B cell (primary cell): ENCODE measurements at regions not wholly inside any gene's neighbourhood (a gene's known extent, or its start where the extent isn't known, plus 50 kb on each side); places are given as distances from the start of the nearest gene placed in this dataset.

Experiments used
- EZH2 ChIP-seq: IDR thresholded peaks from 2 replicates; pipeline ENCODE4 v1.6.1; 2012; ENCODE audit warnings: borderline replicate concordance, low read depth, mild to moderate bottlenecking, moderate library complexity, low read length; ENCODE audit not compliant: insufficient read depth, poor library complexity, severe bottlenecking
- TF ChIP-seq, protein P1 (sequence below): fragments of 200-600 bp; IDR thresholded peaks from one replicate; pipeline ENCODE4 v1.8.0; 2022; ENCODE audit warnings: antibody characterized with exemption, mild to moderate bottlenecking

- TF ChIP-seq, protein P1, sequence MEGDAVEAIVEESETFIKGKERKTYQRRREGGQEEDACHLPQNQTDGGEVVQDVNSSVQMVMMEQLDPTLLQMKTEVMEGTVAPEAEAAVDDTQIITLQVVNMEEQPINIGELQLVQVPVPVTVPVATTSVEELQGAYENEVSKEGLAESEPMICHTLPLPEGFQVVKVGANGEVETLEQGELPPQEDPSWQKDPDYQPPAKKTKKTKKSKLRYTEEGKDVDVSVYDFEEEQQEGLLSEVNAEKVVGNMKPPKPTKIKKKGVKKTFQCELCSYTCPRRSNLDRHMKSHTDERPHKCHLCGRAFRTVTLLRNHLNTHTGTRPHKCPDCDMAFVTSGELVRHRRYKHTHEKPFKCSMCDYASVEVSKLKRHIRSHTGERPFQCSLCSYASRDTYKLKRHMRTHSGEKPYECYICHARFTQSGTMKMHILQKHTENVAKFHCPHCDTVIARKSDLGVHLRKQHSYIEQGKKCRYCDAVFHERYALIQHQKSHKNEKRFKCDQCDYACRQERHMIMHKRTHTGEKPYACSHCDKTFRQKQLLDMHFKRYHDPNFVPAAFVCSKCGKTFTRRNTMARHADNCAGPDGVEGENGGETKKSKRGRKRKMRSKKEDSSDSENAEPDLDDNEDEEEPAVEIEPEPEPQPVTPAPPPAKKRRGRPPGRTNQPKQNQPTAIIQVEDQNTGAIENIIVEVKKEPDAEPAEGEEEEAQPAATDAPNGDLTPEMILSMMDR: no peak
- no peak for TF ChIP-seq EZH2
These were observed 283.2 kb upstream of the CPEB2 start for GRCh38 chr4:14719053-14719452.
